NCI-H446 treated with DMSO at 0.1 percent for 48 hours (cell line): ENCODE measurements at regions not wholly inside any gene's neighbourhood (a gene's known extent, or its start where the extent isn't known, plus 50 kb on each side); places are given as distances from the start of the nearest gene placed in this dataset.
"Not testable (repeated sequence)": the region's sequence is repeated elsewhere in the genome, so short reads cannot be mapped to it uniquely, and the experiment has no call there.

ENCODE experiments used
- DNase-seq: peaks from one replicate; lab custom pipeline; 2025; lab: John Stamatoyannopoulos, UW

DNA sequence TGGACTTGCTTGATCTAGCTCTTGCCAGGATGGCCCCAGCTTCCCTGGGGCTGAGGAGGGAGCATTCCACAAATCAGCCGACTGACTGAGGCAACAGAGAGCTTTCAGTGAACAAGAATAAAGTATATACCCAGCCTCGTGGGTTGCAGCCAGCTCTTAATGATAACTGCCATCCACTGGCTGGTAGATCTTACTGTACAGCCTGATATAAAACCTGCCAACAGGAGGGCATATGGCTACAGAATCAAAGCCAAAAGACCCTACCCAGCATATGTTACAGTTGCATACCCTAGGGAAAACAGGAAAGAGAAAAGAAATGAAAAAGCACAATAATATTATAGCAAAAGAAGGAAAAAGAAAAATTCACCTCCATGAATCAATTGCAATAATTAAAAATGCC is 775.9 kb upstream of the KIF2B start:
- DNase-seq = no peak

DNA sequence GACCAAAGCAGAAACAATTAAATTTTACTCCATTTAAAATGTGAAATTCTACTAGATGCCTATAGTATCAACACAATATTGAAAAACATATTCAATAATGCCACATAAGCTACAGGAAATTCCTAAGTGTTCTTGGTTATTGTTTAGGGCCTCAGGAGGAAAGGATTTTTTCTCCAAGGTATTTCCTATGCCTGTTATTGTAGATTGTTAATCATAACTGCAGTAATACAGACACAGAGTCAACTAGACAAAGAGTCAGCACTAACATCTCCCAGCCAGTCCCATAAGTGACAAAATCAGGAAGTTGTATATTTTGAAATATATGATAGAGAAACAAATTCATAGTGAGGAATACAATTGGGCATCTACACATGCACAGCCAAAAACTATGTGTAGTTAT is 782.7 kb upstream of the KIF2B start:
- no peak for DNase-seq

DNA sequence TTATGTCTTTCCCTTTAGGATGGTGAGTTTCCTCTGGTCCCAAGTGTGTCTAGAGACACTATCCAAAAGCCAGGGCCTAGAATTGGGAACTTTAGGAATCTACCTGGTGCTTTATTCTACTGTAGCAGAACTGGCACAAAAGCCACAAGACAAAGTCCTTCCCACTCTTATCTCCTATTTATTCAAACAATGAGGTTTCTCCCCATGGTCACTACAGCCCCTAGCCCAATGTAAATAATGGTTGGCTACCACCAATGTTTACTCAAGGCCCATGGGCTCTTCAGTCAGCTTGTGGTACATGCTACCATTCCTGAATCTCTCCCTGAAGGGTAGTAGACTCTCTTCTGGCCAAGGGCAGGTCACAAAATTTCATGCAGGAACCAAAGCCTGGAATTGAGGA is 789.4 kb upstream of the KIF2B start:
- no peak for DNase-seq

DNA sequence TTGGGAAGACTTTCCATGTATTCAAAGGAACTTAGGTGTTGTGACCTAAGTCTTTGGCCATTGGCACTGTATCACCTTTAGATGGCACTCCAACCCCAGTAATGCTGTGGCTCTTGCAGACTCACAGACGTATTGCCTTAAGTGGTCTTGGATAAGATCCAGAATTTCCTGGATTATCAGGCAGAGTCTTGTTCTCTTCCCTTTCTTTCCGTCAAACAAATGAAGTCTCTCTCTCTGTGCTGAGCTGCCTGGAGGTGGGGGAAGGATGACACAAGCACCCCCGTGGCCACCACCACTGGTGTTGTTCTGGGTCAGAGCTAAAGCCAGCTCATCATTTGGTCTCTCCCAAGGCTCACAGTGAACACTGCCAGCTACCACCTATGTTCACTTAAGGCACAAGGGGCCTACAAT is 789.9 kb upstream of the KIF2B start:
- peak; percentile 62 for DNase-seq

DNA sequence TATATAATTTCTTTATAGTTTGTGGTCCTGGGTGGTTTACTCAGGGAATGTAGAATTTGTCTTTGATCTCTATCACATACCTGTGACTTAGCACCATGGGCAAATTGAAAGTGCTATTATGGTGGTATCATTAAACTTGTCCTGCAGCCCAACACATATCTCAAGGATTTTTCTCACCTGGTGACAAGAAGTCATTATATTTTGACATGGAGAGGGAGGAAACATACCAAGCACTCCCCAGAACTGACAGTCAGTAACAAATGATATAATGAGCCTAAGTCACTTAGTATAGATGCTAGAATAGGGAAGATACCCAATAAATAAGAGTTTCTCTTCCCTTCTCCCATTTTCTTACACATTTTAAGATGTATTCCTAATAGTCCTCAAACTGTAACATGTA is 805.5 kb upstream of the KIF2B start:
- no peak for DNase-seq

DNA sequence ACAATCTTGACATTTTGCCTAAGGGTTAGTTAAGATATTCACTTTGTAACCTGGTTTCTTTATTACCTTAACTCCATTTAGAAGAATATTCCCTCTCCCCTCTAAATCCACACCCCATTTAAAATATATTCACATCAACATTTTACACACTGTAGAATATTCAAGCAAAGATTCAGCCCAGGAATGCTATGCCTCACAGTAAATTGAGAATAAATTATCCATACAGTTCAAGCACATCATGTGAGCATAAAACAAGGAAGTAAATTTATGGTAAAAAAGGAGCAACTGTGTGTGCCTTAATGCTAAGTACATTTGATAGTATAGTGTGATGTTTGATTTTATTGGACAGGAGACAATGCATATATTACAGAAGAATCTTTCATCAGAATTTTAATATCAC is 806.6 kb upstream of the KIF2B start:
- DNase-seq = no peak

DNA sequence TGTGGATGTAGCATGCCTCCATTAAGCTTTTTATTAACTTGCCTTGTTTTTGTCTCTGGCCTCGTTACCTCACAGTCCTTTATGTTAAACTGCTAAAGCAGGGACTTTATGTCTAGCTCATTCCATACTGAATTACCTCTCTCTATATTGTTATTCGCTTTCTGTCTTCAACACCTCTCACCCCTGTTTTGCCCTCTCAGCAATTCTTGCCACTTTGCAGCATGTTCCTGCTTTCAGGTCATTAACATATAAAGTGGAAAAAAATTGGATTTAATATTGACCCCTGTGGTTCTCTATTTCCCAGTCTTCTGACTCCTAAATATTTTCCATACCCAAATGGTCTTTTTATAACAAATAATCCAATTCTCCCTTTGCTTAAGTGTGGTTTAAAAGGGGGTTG is 810.4 kb upstream of the KIF2B start:
- no peak for DNase-seq

DNA sequence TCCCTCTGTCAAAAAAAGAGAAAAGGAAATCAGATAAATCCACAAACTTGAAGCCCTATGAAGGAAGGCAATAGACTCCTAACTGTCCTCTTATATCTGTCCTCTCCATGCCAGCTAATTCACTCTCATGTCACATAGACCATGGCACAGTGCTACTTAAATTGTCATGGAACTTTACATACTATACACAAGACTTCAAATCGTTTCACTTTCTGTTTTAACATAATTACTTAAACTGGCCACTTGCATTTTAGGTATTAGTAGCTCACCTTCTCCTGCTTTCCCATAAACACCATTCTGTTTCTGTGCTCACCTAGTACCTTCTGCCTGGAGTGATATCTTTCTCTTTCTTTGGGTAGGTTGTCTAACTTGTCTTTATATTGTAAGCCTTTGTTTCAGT is 816.7 kb upstream of the KIF2B start:
- DNase-seq = no peak

DNA sequence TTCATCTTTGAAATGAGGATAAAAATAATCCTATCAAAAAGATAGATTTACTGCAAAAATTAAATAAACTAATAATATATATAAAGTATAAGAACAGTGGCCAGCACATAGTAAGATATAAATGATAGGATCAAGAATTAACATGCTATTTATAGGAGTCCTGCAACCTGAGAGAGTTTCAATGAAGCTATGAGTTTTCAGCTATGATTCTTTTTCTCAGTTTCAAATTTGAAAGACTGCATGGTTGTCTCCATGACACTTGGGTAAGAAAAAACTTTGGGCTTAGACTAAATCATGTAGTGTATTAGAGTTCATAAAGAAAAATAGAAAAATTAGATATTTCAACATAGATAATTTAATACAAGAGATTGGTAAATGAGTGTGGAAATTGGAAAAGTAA is 817.8 kb upstream of the KIF2B start:
- DNase-seq = no peak

DNA sequence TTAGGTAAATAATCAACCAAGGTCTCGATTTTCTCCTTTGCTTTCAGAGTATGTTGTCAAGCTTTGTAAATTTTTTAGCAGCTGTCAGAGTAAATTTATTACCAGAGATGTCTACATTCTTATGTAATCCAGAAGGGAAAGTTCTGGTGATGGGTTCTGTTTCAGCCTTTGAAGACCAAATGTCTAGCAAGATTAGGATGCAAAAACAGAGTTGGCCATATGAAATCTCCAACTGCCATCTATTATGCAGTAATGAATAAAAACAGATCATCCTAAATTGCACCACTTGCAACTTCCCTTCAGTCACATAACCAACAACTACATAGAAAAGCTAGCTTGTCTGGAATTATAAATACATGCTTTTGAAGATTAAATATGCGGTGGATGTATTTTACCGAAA is 826.8 kb upstream of the KIF2B start:
- DNase-seq = no peak

DNA sequence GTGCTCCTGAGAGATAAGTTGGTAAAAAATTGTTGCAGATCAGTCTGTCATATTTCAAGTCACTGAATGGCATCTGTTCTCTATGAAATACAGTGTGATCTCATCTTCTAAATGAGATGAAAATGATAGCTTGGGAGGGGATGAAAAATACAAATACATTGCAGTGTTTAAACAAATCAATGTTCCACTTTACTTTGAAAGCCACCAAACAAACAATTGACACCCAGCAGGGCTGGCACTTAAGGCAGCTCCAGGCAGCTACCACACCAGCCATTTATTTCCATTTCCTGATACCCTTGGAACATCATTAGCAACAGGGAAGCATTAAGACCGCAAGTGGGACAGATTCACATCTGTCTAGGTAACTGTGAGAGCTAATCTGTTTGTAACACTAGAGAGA is 827.6 kb upstream of the KIF2B start:
- DNase-seq = no peak

DNA sequence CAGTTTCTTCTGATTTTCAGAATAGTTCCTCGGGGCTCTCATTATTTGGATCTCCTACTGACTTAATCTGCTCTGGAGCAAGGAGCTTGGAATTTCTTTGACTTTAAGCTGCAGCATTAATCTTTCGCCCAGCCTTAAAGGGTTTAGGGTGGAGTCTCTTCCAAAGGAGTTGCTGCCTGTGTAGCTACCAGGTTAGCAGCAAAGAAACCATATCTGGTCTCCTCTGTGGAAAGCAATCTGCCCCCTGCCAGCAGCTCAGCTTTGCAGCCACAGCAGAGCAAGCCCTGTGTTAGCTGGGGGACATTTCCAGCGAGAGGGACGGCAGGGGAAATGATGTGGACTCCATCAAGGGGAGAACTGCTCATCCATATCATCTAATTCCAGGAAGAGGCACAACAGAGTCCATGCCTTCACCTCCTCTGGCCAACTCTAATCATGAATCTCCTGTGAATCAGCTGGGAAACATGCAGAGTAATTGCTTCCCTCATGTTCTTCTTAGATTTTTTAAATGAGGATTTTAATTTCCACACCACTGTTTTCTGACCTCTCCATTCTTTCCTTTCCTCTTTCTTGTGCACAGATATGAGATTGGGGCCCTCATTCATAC is 827.6 kb upstream of the CA10 start:
- no peak for DNase-seq

DNA sequence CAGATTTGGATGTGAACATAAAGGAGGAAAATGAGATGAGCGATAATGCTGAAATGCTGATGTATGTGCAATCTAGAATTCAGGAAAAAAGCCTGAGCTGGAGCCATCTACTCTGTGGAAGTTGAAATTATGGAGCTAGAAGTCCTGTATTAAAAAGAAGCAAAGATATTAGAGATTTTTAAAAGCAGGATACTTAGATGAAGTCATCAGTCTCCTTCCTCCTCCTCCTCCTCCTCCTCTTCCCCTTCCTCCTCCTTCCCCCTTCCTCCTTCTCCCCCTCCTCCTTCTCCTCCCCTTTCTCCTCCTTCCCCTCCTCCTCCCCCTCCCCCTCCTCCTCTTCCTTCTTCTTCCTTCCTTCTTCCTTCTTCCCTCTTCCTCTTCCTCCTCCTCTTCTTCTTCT is 823.8 kb upstream of the CA10 start:
- no peak for DNase-seq

DNA sequence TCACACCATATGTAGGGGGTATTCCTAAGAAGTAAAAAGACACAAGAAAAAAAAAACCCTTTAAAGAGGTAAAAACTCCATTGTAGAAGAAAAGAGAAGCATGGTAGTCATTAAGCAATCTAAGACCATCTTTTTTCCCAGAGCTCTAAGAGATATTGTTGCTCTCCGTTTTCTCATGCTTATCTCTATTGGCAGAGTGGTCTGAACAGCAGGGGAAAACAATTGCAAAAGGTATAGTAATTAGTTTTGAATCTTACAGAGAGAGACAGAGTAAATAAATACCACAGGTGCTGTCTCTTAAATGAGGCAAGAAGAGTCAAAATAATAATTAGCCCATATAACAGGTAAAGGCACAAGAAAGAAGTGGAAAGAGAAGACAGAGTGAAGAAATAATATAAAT is 821.4 kb upstream of the CA10 start:
- DNase-seq = no peak

DNA sequence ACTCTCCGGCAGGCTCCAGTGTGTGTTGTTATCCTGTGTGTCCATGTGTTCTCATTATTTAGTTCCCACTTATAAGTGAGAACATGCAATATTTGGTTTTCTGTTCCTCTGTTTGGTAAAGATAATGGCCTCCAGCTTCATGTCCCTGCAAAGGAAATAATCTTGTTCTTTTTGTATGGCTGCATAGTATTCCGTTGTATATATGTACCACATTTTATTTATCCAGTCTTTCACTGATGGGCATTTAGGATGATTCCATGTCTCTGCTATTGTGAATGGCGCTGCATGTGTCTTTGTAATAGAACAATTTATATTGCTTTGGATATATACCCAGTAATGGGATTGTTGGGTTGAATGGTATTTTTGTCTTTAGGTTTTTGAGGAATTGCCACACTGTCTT is 807.3 kb upstream of the CA10 start:
- DNase-seq = no peak

DNA sequence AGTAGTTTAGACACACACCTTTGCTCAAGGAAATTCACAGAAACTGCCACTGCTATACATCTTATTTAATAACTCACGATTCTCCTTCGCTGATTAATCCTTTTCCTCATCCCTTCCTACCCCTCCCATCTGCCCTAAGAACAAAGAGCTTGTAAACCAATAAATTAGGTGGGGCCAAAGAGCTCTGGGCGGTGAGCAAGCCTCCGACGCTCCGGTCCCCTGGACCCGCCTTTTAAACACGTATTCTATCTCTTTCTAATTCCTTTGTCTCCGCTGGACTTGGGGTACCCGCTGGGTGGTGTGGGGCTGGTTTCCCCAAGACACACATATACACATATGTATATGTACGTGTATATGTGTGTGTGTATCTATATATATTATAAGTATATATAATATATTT is 803.2 kb upstream of the CA10 start:
- not testable (repeated sequence) for DNase-seq

DNA sequence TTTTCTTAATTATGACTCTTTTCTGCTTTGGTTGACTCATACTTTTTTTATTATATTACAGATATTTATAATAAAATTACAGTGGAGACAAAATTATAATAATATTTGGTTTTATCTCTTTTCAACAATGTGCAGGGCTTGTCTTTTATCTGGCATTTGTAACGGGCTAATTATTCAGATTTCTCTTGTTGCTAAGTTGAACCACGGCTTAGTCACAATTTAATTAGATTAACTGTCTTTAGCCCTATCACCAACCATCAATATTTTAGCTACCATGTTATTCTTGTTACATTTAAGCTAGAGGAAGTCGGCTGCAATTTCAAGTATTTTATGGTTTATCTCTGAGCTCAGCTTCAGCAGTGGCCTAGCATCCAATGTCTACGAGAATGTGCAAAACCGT is 798.9 kb upstream of the CA10 start:
- no peak for DNase-seq

DNA sequence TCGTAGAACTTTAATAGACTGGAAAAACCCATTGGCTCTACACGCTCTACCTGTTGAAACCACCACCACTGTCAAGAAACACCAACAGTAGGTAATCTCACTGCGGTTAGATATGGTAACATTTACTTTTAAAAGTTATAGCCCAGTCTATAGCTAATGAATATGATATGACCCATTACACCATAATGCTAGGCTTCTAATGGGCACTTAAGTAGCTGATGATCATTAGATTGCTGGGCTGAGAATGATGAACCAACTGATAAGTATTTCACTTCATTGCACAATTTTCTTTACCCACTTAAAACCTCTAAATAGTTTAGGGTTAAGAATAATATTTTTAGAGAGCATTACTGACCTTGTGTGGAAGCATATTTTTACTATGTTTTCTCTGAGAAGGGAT is 788.9 kb upstream of the CA10 start:
- DNase-seq = no peak

DNA sequence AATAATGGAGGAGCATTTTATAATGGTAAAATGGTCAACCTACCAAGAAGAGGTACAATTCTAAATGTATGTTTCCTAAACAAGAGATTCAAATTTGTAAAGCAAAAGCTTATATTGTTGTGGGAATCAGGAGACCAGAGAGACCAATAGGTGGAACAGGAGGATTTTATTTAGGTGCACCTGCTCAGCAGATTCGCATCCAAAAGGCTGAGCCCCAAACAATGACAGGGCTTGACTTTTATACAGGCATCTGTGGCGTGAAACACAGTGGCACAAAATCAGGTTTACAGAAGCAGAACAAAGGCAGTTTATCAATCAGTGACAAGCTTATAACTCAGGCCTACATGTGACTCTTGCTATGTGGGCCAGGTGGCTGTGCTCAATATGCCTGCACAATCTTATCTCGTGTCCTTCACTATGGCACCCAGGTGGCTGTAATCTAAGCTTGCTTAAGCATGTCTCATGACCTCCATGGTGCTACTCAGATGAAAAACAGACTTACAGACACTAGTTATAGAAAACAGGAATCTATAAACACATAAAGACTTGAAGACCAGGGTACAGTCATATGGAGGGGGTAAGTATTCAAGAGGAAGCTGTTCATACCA is 780.2 kb upstream of the CA10 start:
- DNase-seq = no peak

DNA sequence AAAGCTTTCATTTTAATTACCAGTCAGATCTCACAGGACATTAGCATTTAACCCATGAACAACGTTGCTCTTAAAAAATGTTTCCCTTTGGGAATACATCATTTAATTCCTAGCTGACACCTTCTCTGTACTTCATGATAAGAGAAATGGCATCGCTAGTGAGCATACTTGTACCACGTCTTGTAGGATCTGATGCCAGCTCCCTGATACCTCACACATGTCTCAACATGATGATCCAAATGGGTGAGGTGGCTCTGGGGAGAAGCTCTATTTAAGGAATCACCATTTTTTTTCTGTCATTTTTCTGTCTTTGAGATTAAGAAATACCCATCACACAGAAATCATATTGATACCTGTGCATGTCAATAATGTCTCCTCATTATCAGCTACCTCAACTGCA is 772.1 kb upstream of the CA10 start:
- no peak for DNase-seq

DNA sequence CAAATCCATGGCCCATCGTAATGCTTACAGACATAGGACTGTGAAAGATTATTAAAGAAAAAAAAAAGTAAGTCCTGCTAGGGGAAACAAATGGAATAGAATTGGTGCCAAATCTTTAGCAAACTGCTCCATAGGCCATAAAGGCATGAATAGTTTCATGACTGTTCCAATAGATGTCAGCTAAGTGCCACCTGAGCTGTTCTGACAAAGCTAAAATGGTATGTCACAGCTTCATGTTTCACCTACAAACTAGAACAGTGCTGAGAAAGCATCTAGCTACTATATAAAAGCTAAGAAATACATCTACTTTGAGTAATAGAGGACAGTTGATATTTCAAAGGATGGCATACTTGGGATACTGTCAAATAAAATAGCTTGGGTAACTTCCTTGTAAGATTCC is 771.6 kb upstream of the CA10 start:
- no peak for DNase-seq

DNA sequence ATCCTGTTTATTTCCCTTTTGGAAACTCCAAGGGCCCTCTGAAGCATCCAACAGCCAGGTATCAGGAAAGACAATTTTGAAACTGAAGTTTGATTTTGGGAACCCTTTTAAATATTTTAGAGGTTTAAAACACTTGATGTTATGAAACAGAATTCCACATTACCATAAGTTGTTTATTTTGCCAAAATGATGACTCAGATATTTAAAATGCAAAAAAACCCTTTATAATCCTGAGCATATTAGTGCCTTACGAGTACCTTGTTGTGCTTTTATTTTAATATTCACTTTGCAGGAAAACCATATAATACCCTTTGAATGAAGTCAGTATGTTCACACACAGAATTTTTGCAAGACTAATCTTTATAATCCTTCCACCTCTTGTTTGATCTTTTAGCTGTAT is 765.1 kb upstream of the CA10 start:
- no peak for DNase-seq

DNA sequence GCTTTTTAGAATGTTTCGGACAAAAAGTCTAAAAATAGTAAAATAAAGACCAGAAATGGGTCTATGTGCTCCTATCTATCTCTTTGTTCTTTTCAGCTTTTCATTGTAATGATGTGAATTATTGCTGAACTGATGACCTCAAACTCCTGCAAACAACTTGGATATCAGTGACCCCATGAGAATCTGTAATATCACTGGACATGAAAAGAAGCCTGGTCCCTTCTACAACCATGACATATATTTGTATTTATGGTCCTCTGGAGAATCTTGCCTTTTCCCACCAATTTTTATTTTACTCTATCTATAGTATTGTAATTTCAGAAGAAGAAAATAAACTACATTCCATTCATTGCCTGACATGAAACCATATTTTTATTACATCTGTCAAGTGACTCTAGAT is 740.7 kb upstream of the CA10 start:
- no peak for DNase-seq

DNA sequence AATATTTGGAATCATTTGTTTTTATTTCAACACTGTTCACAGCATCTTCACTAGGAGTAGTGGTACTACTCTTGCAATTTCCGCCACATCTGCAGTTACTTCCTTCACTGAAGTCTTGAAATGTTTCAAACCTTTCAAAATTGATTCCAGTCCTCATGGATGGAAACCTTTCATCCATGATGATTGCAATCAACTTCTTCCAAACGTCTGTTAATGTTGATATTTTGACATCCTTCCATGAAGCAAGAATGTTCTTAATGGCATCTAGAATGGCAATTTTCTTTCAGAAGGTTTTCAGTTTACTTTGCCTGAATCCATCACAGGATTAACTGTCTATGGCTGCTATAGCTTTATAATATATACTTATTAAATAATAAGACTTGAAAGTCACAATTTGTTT is 736.8 kb upstream of the CA10 start:
- no peak for DNase-seq

DNA sequence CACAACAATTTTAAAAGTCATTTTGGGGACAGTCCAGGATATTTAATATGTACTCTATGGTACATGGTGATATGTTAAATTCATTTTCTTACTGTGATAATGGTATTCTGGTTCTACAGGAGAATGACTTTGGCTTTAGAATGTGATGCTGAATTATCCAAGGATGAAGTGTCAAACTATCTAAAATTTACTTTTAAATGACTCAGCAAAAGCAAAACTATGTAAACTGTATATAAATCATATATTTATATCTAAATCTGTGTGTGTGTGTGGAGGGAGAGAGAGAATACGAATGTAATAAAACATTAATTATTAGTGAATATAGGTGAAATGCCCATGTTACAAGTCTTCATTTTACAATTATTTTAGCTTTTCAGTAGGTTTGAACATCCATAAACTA is 733.8 kb upstream of the CA10 start:
- no peak for DNase-seq
